ENCODE measurements at regions not wholly inside any gene's neighbourhood (a gene's known extent, or its start where the extent isn't known, plus 50 kb on each side); places are given as distances from the start of the nearest gene placed in this dataset.
"Not testable (repeated sequence)": the region's sequence is repeated elsewhere in the genome, so short reads cannot be mapped to it uniquely, and the experiment has no call there.

DNA sequence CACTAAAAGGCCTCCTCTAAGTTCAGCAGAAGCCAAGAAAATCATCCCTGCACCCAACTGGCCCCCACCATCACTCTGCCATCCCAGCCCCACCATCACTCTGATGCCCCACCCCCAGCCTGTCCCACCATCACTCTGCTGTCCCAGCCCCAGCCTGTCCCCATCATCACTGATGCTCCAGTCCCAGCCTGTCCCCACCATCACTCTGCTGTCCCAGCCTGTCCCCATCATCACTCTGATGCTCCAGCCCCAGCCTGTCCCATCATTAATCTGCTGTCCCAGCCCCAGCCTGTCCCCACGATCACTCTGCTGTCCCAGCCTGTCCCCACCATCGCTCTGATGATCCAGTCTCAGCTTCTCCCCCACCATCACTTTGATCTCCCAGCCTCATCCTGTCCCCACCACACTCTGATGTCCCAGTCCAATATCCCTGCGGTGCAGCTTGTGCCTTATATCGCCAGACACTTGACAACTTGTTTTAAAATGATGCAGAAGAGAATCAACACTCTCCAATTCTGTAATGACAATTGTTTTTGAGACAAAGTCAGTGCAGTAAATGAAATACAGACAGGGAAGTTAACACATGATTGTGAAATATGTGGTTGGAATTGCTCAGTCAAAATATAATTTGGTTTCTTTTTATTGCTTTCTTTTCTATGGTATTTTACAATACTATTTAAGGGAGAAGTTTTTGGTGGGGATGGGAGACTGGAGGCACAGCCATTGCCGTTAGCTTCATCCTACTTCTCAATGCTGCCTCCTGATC, 100.8 kb downstream of the TNFAIP3 start:
- in situ Hi-C loops (cut with MboI; ENCODE audit: low pct_unique_long_range_greater_than_20kb, low sequenced_read_pairs): no loop called here
- peak; percentile 80 for DNase-seq

DNA sequence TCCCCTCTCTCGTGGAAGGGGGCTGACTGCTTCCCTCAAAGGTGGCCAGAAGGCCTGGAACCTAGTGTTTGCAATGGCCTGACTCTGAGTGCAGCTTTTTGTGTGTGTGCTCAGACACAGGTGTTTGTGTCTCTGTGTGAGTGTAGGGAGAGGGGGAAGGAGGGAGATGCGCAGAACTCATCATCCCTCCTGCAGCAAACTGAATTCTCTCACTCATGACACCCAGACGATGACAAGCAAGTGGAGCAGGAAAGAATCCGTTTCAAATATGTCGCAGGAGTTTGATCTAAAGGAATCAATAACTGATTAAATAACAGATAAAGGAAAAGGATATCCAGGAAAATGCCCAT, 101.4 kb downstream of the TNFAIP3 start:
- no peak for DNase-seq
- in situ Hi-C loops (cut with MboI; ENCODE audit: low pct_unique_long_range_greater_than_20kb, low sequenced_read_pairs): no loop called here

DNA sequence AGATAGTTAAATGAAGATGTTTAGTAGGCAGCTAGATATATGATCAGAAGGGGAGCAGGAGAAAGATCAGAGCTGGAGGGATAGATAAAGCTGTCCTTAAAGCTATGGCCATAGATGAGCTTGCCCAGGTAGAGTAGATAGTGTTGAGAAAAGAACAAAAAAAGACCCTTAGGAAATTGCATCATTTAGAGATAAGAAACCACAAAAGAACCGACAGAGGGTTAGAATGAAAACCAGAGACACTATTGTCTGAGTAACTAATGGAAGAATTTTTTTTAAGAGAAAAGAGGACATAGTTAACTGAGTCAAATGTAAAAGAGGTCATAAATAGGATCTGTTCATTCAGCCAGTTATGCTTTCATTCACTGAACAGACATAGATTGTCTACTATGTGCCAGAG, 101.8 kb downstream of the TNFAIP3 start:
- DNase-seq: peak; percentile 71
- in situ Hi-C loops (cut with MboI; ENCODE audit: low pct_unique_long_range_greater_than_20kb, low sequenced_read_pairs): no loop called here

DNA sequence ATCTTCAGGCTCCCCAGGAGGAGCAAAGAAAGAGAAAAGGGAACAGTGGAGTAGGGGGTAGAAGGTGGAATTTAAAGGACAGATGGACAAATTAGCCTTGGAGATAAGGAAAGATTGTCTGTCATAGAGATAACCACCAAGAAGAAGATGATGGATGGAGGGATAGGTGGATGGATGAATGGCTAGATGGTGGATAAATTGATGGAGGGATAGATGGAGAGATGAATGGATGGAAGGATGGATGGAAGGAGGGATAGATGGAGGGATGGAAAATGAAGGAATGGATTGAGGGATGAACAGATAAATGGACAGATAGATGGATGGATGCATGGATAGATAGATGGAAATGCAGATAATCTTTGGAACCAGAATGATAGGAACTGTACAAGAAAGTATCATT, 102.8 kb downstream of the TNFAIP3 start:
- in situ Hi-C loops (cut with MboI; ENCODE audit: low pct_unique_long_range_greater_than_20kb, low sequenced_read_pairs): no loop called here
- no peak for DNase-seq

DNA sequence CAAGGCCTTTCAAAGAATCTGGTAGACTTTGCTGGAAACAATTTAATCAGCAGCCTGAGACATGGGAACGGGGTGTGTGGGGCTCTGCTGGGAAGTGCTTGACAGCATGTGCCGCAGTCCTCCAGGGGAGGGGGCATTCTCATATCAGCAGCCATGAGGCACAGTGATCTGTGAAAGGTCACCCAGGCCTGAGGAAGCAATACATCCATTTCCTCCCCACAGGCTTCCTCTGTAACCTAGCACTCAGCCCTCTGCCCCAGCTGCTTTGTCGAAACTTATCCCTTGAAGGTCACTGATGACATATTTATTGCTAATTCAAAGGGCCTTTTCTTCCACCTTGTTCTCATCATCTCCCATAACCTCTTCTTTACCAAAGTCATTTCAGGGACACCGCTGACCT, 103.3 kb downstream of the TNFAIP3 start:
- in situ Hi-C loops (cut with MboI; ENCODE audit: low pct_unique_long_range_greater_than_20kb, low sequenced_read_pairs): no loop called here

DNA sequence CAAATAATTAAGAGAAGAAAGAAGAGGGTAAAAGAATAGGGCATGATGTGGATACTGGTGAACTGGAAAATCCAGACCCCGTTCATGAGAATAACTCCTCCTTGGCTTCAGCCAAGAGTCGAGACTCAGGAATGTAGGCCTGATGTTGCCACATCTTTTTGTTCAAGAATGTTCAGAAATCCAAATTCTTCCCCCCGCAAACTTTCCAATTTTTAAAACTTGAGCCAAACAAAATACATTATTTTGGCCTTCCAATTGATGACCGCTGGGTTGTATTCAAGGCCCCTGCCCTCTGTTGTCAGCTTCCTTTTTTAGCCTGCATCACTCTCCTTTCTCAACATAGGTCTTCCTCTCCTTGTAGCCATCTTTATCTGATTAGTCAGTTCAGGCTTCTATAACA, 106.1 kb downstream of the TNFAIP3 start:
- in situ Hi-C loops (cut with MboI; ENCODE audit: low pct_unique_long_range_greater_than_20kb, low sequenced_read_pairs): no loop called here
- DNase-seq: no peak

More for the DNA sequence above, 103.3 kb downstream of the TNFAIP3 start:
- DNase-seq: no peak

DNA sequence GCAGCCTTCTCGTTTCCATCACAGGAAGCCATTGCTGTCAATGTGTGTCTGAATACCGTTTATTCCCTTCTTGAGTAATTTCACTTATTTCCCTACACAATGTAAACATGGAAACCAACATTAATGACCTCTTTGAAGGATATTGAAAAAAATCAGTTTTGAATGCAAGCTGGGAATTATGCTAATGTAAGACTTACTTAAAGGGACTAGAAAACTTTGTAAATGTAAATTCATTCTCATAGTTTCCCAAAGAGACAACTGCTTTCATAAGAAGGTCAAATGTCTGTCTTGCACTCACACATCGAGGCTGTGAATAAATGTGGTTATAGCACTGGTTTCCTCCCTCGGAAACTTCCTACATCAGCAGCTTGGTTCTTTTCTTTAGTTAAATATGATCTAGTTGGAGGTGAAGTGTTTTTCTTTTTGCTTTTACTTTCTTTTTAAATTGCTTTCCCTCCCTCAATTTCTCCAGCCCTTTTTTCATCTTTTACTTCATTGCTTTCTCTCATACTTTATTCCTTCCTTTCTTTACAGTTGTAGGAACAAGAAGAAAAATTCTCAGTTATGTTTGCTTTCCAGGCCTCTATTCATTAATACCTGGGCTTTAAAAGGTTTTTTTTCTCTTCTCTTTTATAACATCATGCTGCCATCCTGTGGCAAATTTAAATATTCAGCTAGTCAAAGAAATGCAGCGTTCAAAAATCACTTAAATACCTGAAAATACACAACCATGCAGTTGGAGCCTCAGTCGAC, 108.3 kb downstream of the TNFAIP3 start:
- in situ Hi-C loops (cut with MboI; ENCODE audit: low pct_unique_long_range_greater_than_20kb, low sequenced_read_pairs): no loop called here
- DNase-seq: peak; percentile 45

DNA sequence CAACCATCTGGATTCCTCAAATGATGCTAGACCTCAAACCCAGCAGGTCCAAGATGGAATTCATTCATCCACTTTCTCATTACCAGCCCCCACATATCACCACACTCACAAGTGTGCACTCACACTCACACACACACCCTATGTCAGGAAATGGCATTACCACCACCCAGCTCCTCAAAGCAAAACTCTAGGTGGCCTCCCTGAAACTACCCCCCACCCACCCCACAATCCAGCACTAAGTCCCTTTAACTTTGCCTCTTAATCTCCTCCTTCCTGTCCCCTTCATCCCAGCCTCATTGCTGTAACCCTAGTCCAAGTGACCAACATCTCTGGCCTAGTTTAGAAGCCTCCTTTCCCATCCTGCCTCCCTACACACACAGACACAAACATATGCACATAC, 109.4 kb downstream of the TNFAIP3 start:
- no peak for DNase-seq
- in situ Hi-C loops (cut with MboI; ENCODE audit: low pct_unique_long_range_greater_than_20kb, low sequenced_read_pairs): no loop called here

DNA sequence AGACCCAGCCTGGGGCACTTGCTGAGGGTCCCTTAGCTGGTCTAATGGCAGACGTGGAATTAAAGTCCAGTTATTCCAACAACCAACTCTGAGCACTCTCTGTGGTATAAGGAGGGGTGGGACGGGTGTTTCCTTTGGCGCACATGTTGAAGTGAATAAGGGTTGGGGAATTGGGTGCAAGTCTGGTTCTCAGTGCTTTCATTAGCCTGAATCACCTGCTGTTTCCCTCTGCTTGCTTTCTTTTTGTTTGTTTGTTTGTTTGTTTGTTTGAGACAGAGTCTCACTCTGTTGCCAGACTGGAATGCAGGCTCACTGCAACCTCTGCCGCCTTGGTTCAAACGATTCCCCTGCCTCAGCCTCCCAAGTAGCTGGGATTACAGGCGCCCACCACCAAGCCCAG, 110.1 kb downstream of the TNFAIP3 start:
- in situ Hi-C loops (cut with MboI; ENCODE audit: low pct_unique_long_range_greater_than_20kb, low sequenced_read_pairs): no loop called here
- DNase-seq: no peak

DNA sequence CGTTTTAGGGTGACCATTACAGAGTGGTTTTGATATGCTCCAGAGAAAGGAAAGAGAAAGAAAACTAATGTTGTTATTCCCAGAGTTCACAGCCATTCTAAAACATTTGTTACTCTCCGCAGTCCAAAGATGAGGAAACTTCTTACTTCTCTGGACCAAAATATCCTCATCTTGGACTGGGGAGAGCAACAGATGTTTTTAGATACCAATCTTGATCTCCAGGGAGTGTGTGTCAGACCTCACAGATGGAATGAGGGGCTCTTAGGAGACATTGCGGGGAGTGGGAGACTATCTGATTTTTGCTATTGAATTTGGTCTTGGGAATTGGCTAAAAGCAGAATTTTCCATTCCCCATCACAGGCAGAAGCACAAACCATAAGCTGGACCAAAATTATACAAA, 110.8 kb downstream of the TNFAIP3 start:
- in situ Hi-C loops (cut with MboI; ENCODE audit: low pct_unique_long_range_greater_than_20kb, low sequenced_read_pairs): no loop called here
- no peak for DNase-seq

DNA sequence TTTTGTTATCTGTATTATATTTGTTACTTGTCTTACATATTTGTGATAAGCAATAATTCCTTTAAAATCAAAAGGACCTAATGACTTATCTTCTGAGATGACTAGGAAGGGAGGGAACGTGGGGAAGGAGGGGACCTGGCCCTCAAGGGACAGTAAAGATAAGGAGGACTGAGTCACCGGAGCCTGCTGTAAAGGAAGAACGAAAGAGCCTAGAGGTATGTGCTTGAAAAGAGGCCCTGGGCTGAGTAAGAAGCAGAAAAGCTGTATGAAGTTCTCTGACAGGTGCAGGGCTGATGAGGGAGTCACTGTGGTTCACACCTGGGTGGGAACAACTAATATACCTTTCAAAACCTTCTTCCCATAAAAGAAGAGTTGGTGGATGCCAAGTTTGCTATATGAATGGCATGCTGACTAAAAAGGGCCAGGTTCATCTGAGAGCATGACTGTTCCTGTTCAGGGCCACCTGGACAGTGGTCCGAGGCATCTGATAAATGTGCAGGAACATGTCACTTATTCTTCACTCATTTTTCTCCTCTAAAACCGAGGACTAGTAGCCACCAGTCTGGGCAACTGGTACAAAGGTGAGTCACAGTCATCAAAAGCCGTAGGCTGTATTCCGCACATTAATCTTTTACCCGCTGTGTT, 111.3 kb downstream of the TNFAIP3 start:
- in situ Hi-C loops (cut with MboI; ENCODE audit: low pct_unique_long_range_greater_than_20kb, low sequenced_read_pairs): no loop called here
- DNase-seq: no peak

DNA sequence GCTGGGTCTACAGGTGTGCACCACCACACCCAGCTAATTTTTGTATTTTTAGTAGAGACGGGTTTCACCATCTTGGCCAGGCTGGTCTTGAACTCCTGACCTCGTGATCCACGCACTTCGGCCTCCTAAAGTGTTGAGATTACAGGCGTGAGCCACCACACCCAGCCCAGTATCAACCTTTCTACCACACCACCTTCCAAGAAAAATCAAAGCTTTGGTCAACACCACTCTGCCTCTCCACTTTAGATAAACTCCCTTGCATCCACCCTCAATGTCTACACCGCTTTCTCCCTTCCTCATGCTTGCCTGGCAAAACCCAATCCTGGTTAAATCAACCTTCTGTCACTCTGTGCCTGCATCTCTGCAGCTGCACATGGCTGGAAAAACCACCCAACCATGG, 112.2 kb downstream of the TNFAIP3 start:
- DNase-seq; in situ Hi-C loops (cut with MboI; ENCODE audit: low pct_unique_long_range_greater_than_20kb, low sequenced_read_pairs): not testable (repeated sequence)

DNA sequence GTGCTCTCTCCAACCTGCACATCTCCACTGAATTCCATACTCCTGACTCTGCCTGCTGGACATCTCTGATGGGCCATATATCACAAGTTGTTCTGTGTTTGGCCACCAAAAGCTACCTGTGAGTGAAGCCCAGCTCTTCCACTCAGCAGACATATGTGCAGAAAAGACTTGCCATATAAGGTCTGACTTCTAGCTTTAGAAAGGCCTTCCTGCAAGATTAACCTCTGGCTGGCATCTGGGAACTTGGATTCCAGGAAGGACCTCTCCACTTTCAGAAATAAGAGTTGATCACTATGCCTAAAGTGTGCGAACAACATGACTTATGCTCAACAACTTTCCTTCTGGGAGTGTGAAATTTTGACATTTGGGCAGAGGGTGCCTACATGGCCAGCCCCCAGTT, 113.7 kb downstream of the TNFAIP3 start:
- no peak for DNase-seq
- in situ Hi-C loops (cut with MboI; ENCODE audit: low pct_unique_long_range_greater_than_20kb, low sequenced_read_pairs): no loop called here

DNA sequence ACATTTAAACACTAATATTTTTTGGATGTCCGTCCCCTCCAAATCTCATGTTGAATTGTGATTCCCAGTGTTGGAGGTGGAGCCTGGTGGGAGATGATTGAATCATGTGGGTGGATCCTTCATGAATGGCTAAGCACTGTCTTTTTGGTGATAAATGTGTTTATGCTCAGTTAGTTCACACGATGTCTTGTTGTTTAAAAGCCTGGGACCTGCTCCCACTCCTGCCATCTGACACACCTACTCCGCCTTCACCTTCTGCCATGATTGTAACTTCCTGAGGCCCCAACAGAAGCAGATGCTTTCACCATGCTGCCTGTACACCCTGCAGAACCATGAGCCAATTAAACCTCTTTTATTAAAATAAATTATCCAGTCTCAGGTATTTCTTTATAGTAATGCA, 114.7 kb downstream of the TNFAIP3 start:
- in situ Hi-C loops (cut with MboI; ENCODE audit: low pct_unique_long_range_greater_than_20kb, low sequenced_read_pairs): no loop called here
- no peak for DNase-seq

DNA sequence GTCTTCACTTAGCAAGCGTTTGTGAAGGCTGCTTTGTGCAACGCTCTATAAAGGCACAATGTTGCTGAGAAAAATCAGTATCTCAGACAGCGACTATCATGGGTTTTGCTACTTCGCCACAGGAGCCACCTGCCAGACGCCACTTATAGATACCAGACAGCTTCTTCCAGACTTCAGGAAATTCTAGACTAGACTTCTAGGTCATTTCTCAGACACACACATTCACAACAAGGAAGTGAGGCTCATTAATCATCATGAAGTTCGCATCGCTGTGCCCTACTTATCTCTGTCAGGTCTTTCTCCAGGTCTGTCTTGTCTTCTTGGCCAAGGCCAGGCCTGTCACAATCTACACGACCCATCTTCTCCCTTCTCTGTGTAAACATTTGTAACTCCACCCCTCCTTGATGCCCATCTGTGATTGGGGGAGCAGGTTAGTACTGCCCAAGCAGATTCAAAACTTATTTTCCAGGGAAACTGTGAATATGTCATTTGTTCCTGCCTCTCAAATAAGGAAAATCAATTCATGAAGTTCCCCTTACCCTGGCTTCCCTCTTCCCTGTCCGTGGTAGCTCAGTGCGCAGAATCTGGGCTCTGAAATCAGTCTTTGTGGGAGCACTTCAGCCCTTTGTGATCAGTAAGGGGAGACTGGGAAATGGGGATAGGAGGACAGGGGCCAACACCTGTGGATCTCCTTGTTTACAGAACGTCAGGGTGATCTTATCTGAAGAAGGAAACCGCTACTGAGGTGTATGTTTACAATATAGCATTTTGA, 115.5 kb downstream of the TNFAIP3 start:
- in situ Hi-C loops (cut with MboI; ENCODE audit: low pct_unique_long_range_greater_than_20kb, low sequenced_read_pairs): no loop called here

DNA sequence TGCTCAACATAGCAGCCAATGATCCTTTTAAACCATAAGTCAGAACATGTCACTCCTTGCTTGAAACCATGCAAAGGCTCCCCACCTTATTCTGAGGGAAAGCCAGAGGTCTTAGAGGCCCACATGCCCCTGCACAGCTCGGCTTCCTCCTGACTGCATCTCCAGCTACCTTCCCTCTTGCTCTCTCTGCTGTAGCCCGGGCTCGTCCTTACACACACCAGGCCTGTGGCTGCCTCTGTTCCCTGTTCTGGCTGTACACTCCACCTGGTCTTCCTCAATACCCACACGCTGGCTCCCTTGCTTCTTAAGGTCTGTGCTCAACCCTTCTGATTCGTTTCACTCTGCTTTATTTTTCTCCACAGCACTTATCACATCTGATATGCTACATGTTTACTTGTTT, 116.2 kb downstream of the TNFAIP3 start:
- in situ Hi-C loops (cut with MboI; ENCODE audit: low pct_unique_long_range_greater_than_20kb, low sequenced_read_pairs): no loop called here
- DNase-seq: no peak

More for the DNA sequence above, 115.5 kb downstream of the TNFAIP3 start:
- no peak for DNase-seq

DNA sequence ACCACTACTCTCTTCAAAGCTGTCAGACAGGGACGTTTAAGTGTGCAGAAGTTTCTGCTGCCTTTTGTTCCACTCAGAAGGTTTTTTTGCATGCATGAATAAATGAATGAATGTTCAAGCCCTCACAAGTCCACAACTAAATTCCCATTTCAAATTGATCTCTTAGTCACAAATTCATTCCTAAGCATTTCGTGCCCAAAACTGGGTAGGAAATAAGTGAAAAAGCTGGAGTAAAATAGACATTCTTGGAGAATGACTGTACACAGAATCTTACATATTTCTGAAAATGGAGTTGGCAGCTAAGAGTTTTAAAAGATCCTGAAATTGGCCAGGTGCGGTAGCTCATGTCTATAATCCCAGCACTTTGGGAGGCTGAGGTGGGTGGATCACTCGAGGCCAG, 117.6 kb downstream of the PERP start:
- in situ Hi-C loops (cut with MboI; ENCODE audit: low pct_unique_long_range_greater_than_20kb, low sequenced_read_pairs): no loop called here
- DNase-seq: no peak

DNA sequence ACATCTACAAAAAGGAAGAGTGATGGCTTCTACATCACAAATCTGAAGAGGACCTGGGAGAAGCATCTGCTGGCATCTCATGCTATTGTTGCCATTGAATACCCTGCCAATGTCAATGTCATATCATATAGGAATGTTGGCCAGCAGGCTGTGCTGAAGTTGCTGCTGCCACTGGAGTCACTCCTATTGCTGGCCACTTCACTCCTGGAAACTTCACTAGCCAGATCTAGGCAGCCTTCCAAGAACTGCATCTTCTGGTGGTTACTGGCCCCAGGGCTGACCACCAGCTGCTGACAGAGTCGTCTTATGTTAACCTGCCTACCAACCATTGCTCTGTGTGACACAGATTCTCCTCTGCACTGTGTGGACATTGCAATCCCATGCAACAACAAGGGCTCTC, 111.8 kb downstream of the PERP start:
- DNase-seq: no peak
- in situ Hi-C loops (cut with MboI; ENCODE audit: low pct_unique_long_range_greater_than_20kb, low sequenced_read_pairs): no loop called here

DNA sequence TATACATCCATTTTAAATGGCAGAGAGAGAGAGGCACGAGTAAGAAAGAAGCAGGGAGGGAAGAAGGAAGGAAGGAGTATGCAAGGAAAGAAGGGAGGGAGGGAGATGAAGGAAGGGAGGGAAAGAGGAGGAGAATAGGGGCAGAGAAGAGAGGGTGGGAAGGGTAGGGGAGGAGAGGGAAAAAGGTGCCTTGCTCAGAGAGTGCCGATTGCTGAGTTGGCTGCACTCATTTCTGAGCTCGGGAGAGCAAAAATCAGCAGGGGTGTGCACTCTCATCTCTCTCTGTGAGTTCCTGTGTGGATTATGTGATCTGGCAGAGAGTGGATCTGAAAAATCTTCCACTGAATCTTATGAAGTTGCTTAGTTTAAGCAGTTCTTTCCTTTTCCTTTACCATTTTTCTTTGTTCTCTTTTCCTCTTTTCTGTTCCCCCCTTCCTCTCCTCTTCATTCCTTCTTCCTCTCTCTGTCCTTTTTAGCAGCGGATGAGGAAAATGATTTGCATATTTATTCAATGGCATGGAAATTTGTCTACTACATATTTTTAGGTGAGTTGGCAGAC, 108.7 kb downstream of the PERP start:
- in situ Hi-C loops (cut with MboI; ENCODE audit: low pct_unique_long_range_greater_than_20kb, low sequenced_read_pairs): no loop called here
- DNase-seq: no peak

Data from KBM-7 (cell line).